ENCODE measurements at regions not wholly inside any gene's neighbourhood (a gene's known extent, or its start where the extent isn't known, plus 50 kb on each side); places are given as distances from the start of the nearest gene placed in this dataset.

- Histone ChIP-seq H3K4me1 (ENCODE audit: insufficient read depth, low read length) (no peaks in the 10 kb centered on the region), H3K27me3 (ENCODE audit: control insufficient read depth in 1 of 2, insufficient read depth in 2 of 2, low read length in 2 of 2) (peaks cover 0 to 2% of the 10 kb centered on the region in 2 experiments), H3K9me3 (ENCODE audit: control insufficient read depth in 1 of 2, insufficient read depth in 1 of 2, low read length in 2 of 2) (no peaks in the 10 kb centered on the region), H3K4me3 (ENCODE audit: low read length) (no peak overlapping the region), H3K36me3 (ENCODE audit: insufficient read depth, low read length) (no peaks in the 10 kb centered on the region), H3K27ac (ENCODE audit: low read depth in 1 of 2, low read length in 2 of 2) (no peak overlapping the region)
- Mint-ChIP-seq H3K4me3 (no peak overlapping the region), H3K9me3 (no peaks in the 10 kb centered on the region), H3K27me3 (peaks cover 23% of the 10 kb centered on the region), H3K4me1 (ENCODE audit: low read depth) (no peaks in the 10 kb centered on the region), H3K27ac (no peak overlapping the region), H3K36me3 (ENCODE audit: low read depth) (no peaks in the 10 kb centered on the region)
- DNase-seq: no peak
- no peak for ATAC-seq (ENCODE audit: poor library complexity)
- POLR2A ChIA-PET: no interaction called here
- TF ChIP-seq CTCF (IDR thresholded peaks at IDR 0.05): no peak
- CTCF ChIA-PET: no interaction called here
- intact Hi-C loops (cut with DNase I, micrococcal nuclease): no loop called here
Observed at GRCh38 chr20:40612247-40612646, 76.8 kb downstream of the MAFB start.

GRCh38 chr20:40610730-40611129 lies 78.3 kb downstream of the MAFB start:
- Mint-ChIP-seq H3K9me3 (no peaks in the 10 kb centered on the region), H3K36me3 (ENCODE audit: low read depth) (no peaks in the 10 kb centered on the region), H3K27ac (no peak overlapping the region), H3K27me3 (peaks cover 23% of the 10 kb centered on the region), H3K4me3 (no peak overlapping the region), H3K4me1 (ENCODE audit: low read depth) (no peaks in the 10 kb centered on the region)
- Histone ChIP-seq H3K4me1 (ENCODE audit: insufficient read depth, low read length) (no peaks in the 10 kb centered on the region), H3K36me3 (ENCODE audit: insufficient read depth, low read length) (no peaks in the 10 kb centered on the region), H3K27me3 (ENCODE audit: control insufficient read depth in 1 of 2, insufficient read depth in 2 of 2, low read length in 2 of 2) (peaks cover 0 to 2% of the 10 kb centered on the region in 2 experiments), H3K9me3 (ENCODE audit: control insufficient read depth in 1 of 2, insufficient read depth in 1 of 2, low read length in 2 of 2) (no peaks in the 10 kb centered on the region), H3K27ac (ENCODE audit: low read depth in 1 of 2, low read length in 2 of 2) (no peak overlapping the region), H3K4me3 (ENCODE audit: low read length) (no peak overlapping the region)
- intact Hi-C loops (cut with DNase I, micrococcal nuclease): no loop called here
- ChIA-PET CTCF (no interaction called here), POLR2A (no interaction called here)
- DNase-seq: no peak
- no peak for TF ChIP-seq CTCF (IDR thresholded peaks at IDR 0.05)
- ATAC-seq (ENCODE audit: poor library complexity): no peak

- no peaks in the 10 kb centered on the region for H3K36me3 ChIP-seq (ENCODE audit: insufficient read depth, low read length)
- no peaks in the 10 kb centered on the region for H3K4me1 ChIP-seq (ENCODE audit: insufficient read depth, low read length)
- no peaks in the 10 kb centered on the region for H3K9me3 Mint-ChIP-seq
- CTCF ChIA-PET: no interaction called here
- peaks cover 31% of the 10 kb centered on the region for H3K27me3 Mint-ChIP-seq
- H3K4me1 Mint-ChIP-seq (ENCODE audit: low read depth): no peaks in the 10 kb centered on the region
- H3K4me3 Mint-ChIP-seq: no peak overlapping the region
- H3K27ac Mint-ChIP-seq: no peak overlapping the region
- H3K9me3 ChIP-seq (ENCODE audit: control insufficient read depth in 1 of 2, insufficient read depth in 1 of 2, low read length in 2 of 2): peaks cover 0 to 4% of the 10 kb centered on the region in 2 experiments
- no peak overlapping the region for H3K4me3 ChIP-seq (ENCODE audit: low read length)
- no peak for ATAC-seq (ENCODE audit: poor library complexity)
- no peaks in the 10 kb centered on the region for H3K36me3 Mint-ChIP-seq (ENCODE audit: low read depth)
- TF ChIP-seq CTCF (IDR thresholded peaks at IDR 0.05): no peak
- H3K27me3 ChIP-seq (ENCODE audit: control insufficient read depth in 1 of 2, insufficient read depth in 2 of 2, low read length in 2 of 2): peaks cover 2 to 7% of the 10 kb centered on the region in 2 experiments
- no peak overlapping the region for H3K27ac ChIP-seq (ENCODE audit: low read depth in 1 of 2, low read length in 2 of 2)
- DNase-seq: no peak
- intact Hi-C loops (cut with DNase I, micrococcal nuclease): no loop called here
- POLR2A ChIA-PET: no interaction called here
Observed at GRCh38 chr20:40607927-40608326, 81.1 kb downstream of the MAFB start.
